ENCODE measurements at regions not wholly inside any gene's neighbourhood (a gene's known extent, or its start where the extent isn't known, plus 50 kb on each side); places are given as distances from the start of the nearest gene placed in this dataset.

- Mint-ChIP-seq H3K4me1 (ENCODE audit: insufficient read depth, unreplicated experiment) (no peaks in the 10 kb centered on the region), H3K9me3 (ENCODE audit: unreplicated experiment) (no peaks in the 10 kb centered on the region), H3K27me3 (ENCODE audit: insufficient read depth, unreplicated experiment) (no peaks in the 10 kb centered on the region), H3K4me3 (ENCODE audit: unreplicated experiment) (no peak overlapping the region), H3K36me3 (ENCODE audit: insufficient read depth, unreplicated experiment) (no peaks in the 10 kb centered on the region), H3K27ac (ENCODE audit: low read depth, unreplicated experiment) (no peak overlapping the region)
- CTCF ChIA-PET: interaction anchor here (0.6 kb wide), 1 partner anchor 799 kb away, joined by 3 read pairs; no protein-coding TSS in a partner anchor
- intact Hi-C loops (cut with micrococcal nuclease): loop anchor here (5.0 kb wide), 2 partner anchors 167 to 1023 kb away; no protein-coding TSS in a partner anchor
- POLR2A ChIA-PET: interaction anchor here (1.4 kb wide), 1 partner anchor 261 kb away, joined by 3 read pairs; no protein-coding TSS in a partner anchor
- BruUV-seq (replicated peaks): no TSS peak
- TF ChIP-seq CTCF (IDR thresholded peaks at IDR 0.05; ENCODE audit: unreplicated experiment): no peak
- no peak for DNase-seq (ENCODE audit: unreplicated experiment)
Observed at GRCh38 chr12:92404921-92405320, 259.3 kb upstream of the BTG1 start.

- TF ChIP-seq CTCF (IDR thresholded peaks at IDR 0.05; ENCODE audit: unreplicated experiment): no peak
- Mint-ChIP-seq H3K4me3 (ENCODE audit: unreplicated experiment) (no peak overlapping the region), H3K4me1 (ENCODE audit: insufficient read depth, unreplicated experiment) (no peaks in the 10 kb centered on the region), H3K27me3 (ENCODE audit: insufficient read depth, unreplicated experiment) (no peaks in the 10 kb centered on the region), H3K36me3 (ENCODE audit: insufficient read depth, unreplicated experiment) (no peaks in the 10 kb centered on the region), H3K9me3 (ENCODE audit: unreplicated experiment) (no peaks in the 10 kb centered on the region), H3K27ac (ENCODE audit: low read depth, unreplicated experiment) (no peak overlapping the region)
- no TSS peak for BruUV-seq (replicated peaks)
- no peak for DNase-seq (ENCODE audit: unreplicated experiment)
- CTCF ChIA-PET: interaction anchor here (0.6 kb wide), 1 partner anchor 799 kb away, joined by 3 read pairs; no protein-coding TSS in a partner anchor
- intact Hi-C loops (cut with micrococcal nuclease): no loop called here
- POLR2A ChIA-PET: interaction anchor here (1.4 kb wide), 1 partner anchor 260 kb away, joined by 3 read pairs; no protein-coding TSS in a partner anchor
Observed at GRCh38 chr12:92404259-92404894, 258.7 kb upstream of the BTG1 start.

GRCh38 chr12:92403210-92404175 is 257.8 kb upstream of the BTG1 start:
- Mint-ChIP-seq H3K9me3 (ENCODE audit: unreplicated experiment) (no peaks in the 10 kb centered on the region), H3K27ac (ENCODE audit: low read depth, unreplicated experiment) (no peak overlapping the region), H3K27me3 (ENCODE audit: insufficient read depth, unreplicated experiment) (no peaks in the 10 kb centered on the region), H3K36me3 (ENCODE audit: insufficient read depth, unreplicated experiment) (no peaks in the 10 kb centered on the region), H3K4me3 (ENCODE audit: unreplicated experiment) (no peak overlapping the region), H3K4me1 (ENCODE audit: insufficient read depth, unreplicated experiment) (no peaks in the 10 kb centered on the region)
- no peak for TF ChIP-seq CTCF (IDR thresholded peaks at IDR 0.05; ENCODE audit: unreplicated experiment)
- no TSS peak for BruUV-seq (replicated peaks)
- ChIA-PET POLR2A (interaction anchor here (0.8 kb wide), 1 partner anchor 83 kb away, joined by 3 read pairs; no protein-coding TSS in a partner anchor), CTCF (no interaction called here)
- intact Hi-C loops (cut with micrococcal nuclease): no loop called here
- no peak for DNase-seq (ENCODE audit: unreplicated experiment)

- POLR2A ChIA-PET: interaction anchor here (0.8 kb wide), 1 partner anchor 82 kb away, joined by 3 read pairs; no protein-coding TSS in a partner anchor
- intact Hi-C loops (cut with micrococcal nuclease): no loop called here
- TF ChIP-seq CTCF (IDR thresholded peaks at IDR 0.05; ENCODE audit: unreplicated experiment): no peak
Observed at GRCh38 chr12:92402415-92402814, 256.8 kb upstream of the BTG1 start.

More at GRCh38 chr12:92402415-92402814, 256.8 kb upstream of the BTG1 start:
- no peak for DNase-seq (ENCODE audit: unreplicated experiment)
- BruUV-seq (replicated peaks): no TSS peak
- Mint-ChIP-seq H3K27me3 (ENCODE audit: insufficient read depth, unreplicated experiment) (no peaks in the 10 kb centered on the region), H3K4me1 (ENCODE audit: insufficient read depth, unreplicated experiment) (peaks cover 2% of the 10 kb centered on the region), H3K4me3 (ENCODE audit: unreplicated experiment) (no peak overlapping the region), H3K27ac (ENCODE audit: low read depth, unreplicated experiment) (no peak overlapping the region), H3K9me3 (ENCODE audit: unreplicated experiment) (no peaks in the 10 kb centered on the region), H3K36me3 (ENCODE audit: insufficient read depth, unreplicated experiment) (no peaks in the 10 kb centered on the region)
- CTCF ChIA-PET: interaction anchor here (0.7 kb wide), 1 partner anchor 77 kb away, joined by 3 read pairs; no protein-coding TSS in a partner anchor

All from MCF 10A (cell line).